Urothelium cell line (cell line): ENCODE measurements at regions not wholly inside any gene's neighbourhood (a gene's known extent, or its start where the extent isn't known, plus 50 kb on each side); places are given as distances from the start of the nearest gene placed in this dataset.
"Not testable (repeated sequence)": the region's sequence is repeated elsewhere in the genome, so short reads cannot be mapped to it uniquely, and the experiment has no call there.

Experiments
- DNase-seq: peaks from one replicate; pipeline ENCODE4 v3.0.0; 2011; ENCODE audit warnings: low spot score, mixed read lengths
- FAIRE-seq: peaks from 2 replicates; lab custom pipeline; 2011; peaks lifted over from hg19 to GRCh38; lab: Jason Lieb, UNC

GRCh38 chr15:62491642-62492041 lies 326.6 kb upstream of the C2CD4B start:
- DNase-seq (no peak), FAIRE-seq (no peak)

DNA sequence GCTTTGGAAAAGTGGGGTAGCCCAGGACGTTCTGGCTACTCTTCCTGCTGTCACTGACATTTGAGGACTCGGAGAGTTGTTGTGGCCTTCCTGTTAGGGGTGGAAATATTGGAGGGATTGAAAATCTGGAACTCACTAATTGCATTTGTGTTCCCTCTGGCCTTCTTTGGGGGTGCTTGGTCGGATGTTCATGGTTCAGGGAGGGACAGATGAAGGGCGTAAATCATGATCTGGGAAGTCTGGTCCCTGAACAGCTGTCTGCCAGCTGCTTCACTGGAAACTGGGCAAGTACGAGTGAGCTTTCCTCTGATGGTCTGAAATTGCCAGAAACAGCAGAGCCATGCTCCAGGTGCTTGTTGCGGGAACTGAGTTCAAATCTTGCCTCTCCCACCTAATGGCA lies 327.8 kb upstream of the C2CD4B start:
- no peak for FAIRE-seq

GRCh38 chr15:62494197-62494596 lies 329.1 kb upstream of the C2CD4B start:
- FAIRE-seq = no peak

More for the DNA sequence above, 327.8 kb upstream of the C2CD4B start:
- DNase-seq = no peak

DNA sequence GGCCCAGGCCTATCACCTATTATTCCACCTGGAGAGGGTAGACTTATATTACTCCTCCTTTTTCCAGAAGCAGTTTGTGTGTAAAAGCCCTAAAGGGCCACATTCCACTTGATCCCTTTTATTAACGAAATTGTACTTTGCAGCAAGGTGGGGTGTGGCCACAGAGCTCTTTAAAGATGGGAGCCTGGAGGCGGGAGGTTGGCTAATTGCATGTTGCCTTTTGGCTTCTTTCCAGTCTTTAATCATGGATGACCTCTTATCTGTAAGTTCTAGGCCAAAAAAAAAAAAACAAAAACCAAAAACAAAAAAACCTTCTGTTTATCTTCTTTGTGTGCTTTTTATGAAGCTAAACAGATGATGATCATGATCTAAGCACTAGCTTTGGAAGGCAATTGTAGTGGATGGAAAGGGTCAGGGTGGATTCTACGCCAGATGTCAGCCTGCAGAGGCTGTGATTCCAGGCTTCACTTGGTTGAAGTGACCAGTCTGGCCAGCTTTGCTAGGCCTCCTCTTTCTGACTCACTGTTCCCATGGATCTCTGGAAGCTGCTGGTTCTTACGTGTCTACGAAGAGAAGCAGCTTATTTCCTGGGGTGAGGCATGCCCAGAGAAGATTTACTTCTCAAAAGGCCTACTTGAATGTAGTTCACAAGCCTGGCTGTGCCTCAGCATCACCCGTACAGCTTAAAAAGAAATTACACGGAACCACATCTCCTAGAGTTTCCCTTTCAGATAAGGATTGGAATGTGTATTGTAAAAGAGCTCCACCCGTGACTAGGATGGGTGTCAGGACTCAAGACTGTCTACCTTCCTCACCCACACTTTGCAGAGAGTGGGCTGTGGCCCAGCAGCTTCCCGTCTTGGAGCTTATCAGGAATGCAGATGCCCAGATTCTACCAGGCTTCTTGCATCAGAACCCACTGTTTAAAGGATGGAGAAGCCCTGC lies 330.9 kb upstream of the C2CD4B start:
- DNase-seq = no peak
- no peak for FAIRE-seq

More at GRCh38 chr15:62494197-62494596, 329.1 kb upstream of the C2CD4B start:
- DNase-seq = no peak

DNA sequence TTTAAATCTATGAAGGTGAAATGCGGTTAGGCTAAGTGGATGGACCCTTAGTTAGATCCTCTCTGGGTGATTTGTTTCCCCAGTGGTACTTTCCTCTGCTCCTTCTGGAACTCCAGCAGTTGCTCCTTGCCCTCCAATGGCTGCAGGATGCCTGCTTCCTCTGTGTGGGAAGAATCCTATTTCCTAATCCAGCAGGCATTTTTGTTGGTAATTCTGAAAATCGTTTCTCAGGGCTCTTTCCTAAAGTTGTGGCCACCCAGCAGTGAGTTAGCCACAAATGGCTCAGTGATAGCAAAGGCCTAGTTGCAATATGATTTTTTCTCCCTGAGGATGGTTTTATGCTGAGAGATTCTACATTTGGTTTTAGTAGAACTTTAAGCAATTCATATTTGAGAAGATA lies 332.3 kb upstream of the C2CD4B start:
- no peak for FAIRE-seq
- DNase-seq = no peak

- FAIRE-seq = no peak
These were observed 333.2 kb upstream of the C2CD4B start for GRCh38 chr15:62498278-62498677.

DNA sequence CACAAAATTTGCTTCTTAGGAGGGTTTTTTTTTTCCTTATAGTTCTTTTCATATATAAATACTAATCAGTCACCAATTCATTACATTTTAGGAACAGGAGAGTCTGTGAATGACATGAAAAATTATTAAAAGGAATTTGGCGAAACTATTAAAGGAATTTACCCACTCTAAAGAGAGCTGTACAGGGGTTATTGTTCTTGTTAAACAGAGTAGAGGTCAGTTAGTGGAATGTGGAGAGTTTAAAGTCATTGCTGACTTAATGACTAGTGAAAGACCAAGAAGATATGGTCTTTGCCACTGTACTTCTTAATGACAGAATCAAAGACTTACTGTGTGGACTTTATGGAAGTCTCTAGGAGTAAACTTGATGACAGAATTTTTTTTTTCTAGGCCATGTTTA lies 333.6 kb upstream of the C2CD4B start:
- no peak for FAIRE-seq
- no peak for DNase-seq

More at GRCh38 chr15:62498278-62498677, 333.2 kb upstream of the C2CD4B start:
- DNase-seq = no peak

- no peak for FAIRE-seq
These were observed 335.2 kb upstream of the C2CD4B start for GRCh38 chr15:62500325-62500724.

DNA sequence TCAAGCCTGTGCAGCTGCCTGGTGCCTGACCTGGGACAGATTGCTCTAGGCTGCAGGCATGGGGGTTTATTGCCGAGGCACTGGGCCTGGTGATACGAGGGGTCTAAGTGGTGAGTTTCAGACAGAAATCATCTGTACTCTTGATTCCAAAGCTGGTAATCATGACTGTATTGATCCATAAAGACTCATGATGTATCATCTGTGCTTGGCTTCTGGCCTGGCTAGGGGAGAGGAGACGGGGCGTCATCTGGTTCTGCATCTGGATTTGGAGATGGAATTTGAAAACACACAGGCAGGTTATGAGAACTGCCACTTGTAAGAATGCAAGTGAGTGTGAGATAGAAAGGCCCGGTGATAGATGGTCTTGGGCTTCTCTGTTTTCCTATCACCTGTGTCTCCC lies 337.4 kb upstream of the C2CD4B start:
- FAIRE-seq = no peak
- DNase-seq = no peak

More at GRCh38 chr15:62500325-62500724, 335.2 kb upstream of the C2CD4B start:
- no peak for DNase-seq

DNA sequence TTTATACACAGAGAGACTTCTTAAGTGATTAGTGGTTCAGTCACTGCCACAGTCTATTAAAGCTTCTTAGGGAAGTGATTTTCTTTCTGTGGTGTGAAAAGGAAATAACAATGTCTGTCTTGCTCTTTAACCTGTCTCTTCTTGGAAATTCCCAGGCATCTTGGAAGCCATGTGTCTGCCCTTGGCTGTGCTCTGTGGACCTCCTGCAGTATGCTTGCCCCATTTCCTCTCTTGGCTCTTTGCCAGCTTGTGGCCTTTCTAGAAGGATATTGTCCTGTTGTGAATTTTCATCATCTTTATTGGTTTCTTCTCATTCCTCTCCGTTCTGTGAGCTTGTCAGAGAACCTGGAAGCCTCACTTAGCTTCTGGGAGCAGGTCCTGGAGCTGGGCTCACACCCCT lies 338.4 kb upstream of the C2CD4B start:
- FAIRE-seq (no peak), DNase-seq (no peak)

DNA sequence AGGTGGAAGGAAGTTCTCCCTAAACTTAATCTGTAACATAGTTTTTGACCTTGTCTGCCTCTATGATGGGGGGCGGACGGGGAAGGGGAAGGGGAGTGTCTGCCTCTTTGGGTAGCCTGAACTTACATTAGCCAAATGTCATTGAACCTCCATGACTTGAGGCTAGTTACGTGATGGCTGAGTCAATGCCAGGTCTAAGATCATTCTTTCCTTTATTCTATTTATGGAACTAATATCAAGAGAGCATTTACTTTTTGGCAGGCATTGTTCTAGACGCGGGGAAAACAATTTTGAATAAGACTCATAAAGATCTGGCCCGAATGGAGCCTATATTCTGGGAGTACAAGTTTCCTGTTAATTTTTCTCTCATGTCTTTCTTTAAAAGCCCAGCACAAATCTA lies 340.7 kb upstream of the C2CD4B start:
- FAIRE-seq (no peak), DNase-seq (no peak)

GRCh38 chr15:62506217-62506805 lies 341.2 kb upstream of the C2CD4B start:
- FAIRE-seq = no peak
- DNase-seq = no peak

DNA sequence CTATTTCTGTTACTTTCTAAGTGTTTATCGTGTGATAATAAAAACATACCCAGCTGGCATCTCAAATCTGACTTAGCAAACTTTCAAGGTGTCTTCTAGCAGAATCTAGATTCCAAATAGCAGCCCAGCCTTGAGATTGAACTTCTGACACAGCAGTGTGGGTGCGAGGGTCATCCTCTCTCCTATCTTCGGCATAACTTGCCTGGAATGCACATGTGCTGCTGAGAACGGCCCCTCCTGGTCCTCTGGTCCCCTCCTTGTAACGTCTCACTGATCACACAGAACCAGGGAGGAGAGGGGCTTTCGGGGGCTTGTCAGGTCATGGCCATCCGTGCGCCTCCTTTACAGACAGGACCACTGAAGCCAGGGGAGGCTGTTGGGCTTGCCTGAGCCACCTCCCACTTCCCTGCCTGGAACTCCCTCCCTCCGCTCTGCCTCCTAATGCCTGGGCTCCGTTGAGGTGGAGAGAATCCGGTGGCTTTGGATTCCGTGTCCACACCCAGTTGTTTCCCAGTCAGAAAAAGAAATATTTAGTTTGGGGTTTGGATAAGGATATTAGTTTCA lies 344.4 kb upstream of the C2CD4B start:
- DNase-seq = no peak
- no peak for FAIRE-seq

GRCh38 chr15:62510791-62511190 lies 345.7 kb upstream of the C2CD4B start:
- DNase-seq (no peak), FAIRE-seq (peak; percentile 68)

GRCh38 chr15:62512904-62513303 lies 347.8 kb upstream of the C2CD4B start:
- DNase-seq (no peak), FAIRE-seq (no peak)

GRCh38 chr15:62513893-62514292 lies 348.8 kb upstream of the C2CD4B start:
- no peak for FAIRE-seq
- no peak for DNase-seq

DNA sequence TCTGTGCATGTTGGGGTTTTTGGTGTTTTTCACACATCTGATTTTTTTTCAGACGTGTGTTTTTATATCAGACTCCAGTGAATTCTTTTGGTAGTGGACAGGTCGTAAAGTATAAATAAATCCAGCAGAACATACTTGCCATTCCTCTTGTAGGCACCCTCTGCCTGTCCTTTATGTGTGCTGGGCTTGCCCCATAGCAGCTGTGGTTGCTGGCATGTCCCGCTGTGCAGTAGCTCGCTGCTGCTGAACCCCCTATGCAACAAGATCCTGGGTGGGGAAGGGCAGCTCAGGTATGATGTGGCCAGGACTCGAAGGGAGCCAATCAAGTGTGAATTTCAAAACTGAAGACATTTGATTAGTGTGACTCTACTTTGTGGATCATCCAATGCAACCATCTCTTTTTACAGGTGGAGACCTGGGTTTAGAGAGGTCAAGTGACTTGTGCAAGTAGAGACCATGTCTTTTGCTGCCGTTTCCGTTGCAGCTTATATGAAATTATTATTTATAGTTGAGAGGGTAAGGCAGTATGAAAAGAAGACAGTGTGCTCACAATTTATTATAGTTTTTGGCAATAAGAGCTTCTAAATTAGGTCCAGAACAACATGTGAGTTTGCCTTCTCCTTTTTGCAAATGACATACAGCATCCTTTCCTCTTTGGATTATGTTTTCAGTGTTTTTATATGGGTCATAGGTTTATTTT lies 350.8 kb upstream of the C2CD4B start:
- FAIRE-seq = no peak

GRCh38 chr15:62517541-62517940 lies 352.5 kb upstream of the C2CD4B start:
- FAIRE-seq = no peak

More for the DNA sequence above, 350.8 kb upstream of the C2CD4B start:
- DNase-seq = no peak

DNA sequence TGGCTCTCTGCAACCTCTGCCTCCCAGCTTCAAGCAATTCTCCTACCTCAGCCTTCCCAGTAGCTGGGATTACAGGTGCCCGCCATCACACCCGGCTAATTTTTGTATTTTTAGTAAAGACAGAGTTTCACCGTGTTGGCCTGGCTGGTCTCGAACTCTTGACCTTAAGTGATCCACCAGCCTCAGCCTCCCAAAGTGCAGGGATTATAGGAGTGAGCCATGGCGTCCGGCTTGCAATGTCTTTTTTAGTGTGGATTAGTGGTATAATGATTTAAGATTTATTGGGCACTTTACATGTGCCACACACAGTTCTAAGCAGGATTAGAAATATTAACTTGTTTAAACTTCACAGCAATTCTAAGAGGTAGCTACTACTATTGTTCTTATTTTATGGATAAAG lies 353.6 kb upstream of the C2CD4B start:
- FAIRE-seq = not testable (repeated sequence)

More at GRCh38 chr15:62517541-62517940, 352.5 kb upstream of the C2CD4B start:
- no peak for DNase-seq

GRCh38 chr15:62519900-62520299 lies 354.8 kb upstream of the C2CD4B start:
- DNase-seq = no peak
- no peak for FAIRE-seq

More for the DNA sequence above, 353.6 kb upstream of the C2CD4B start:
- DNase-seq = not testable (repeated sequence)

DNA sequence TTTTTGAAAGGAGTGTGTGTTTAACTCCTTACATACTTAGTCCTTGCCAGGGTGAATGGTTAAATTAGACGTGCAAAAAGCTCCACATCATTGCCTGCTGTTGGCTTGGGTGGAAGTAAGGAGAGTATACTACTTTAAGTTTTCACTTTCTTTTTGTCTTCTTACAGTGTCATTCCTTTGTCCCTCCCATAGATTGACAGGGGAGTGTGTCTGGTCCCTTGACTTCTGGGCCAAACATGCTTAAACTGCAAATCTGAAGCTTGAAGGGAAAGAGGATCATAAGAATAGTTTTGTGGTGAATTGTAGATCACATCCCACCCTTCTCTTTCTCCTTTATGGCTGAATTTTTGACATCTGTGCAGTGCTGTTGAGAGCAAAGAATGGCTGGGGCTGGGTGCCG lies 355.8 kb upstream of the C2CD4B start:
- FAIRE-seq (no peak), DNase-seq (no peak)
